MG63 (cell line): ENCODE measurements at regions not wholly inside any gene's neighbourhood (a gene's known extent, or its start where the extent isn't known, plus 50 kb on each side); places are given as distances from the start of the nearest gene placed in this dataset.

Source experiments
- DNase-seq: peaks from one replicate; pipeline ENCODE4 v3.0.0-alpha.2; 2020
- H3K27me3 ChIP-seq: fragments of 250-450 bp; sonication (Bioruptor Pico); 2 replicates; pipeline ENCODE4 v1.5.1; 2020; ENCODE audit warnings: mild to moderate bottlenecking, moderate library complexity
- H3K36me3 ChIP-seq: fragments of 250-450 bp; sonication (Bioruptor Pico); 2 replicates; pipeline ENCODE4 v1.5.1; 2020; ENCODE audit warnings: mild to moderate bottlenecking, moderate library complexity
- H3K4me3 ChIP-seq: fragments of 250-450 bp; sonication (Bioruptor Pico); 2 replicates; pipeline ENCODE4 v1.5.1; 2020; ENCODE audit warnings: mild to moderate bottlenecking, moderate library complexity
- H3K9me3 ChIP-seq: fragments of 250-450 bp; sonication (Bioruptor Pico); 2 replicates; pipeline ENCODE4 v1.5.1; 2020; ENCODE audit warnings: mild to moderate bottlenecking, moderate library complexity

DNA sequence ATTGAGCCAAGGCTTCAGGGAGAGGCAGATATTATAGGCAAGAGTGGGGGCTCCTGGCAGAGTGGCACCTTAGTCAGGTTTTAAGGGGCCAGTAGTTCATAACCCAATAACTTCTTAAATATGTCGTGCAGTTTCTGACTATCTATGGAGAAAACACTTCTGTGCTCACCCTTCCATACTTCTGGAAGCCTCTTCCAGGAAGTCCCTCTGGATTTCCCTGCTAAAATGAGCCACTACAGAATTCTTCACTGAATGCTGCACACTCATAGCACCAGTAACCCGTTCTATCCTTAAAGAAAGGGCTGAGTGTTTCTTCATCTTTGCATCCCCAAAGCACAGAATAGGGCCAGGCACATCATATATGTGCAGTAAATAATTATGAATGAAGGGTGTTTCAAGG lies 198.5 kb upstream of the SLC24A3 start:
- DNase-seq = no peak
- Histone ChIP-seq H3K9me3 (no peaks in the 10 kb centered on the region), H3K27me3 (no peaks in the 10 kb centered on the region), H3K36me3 (no peaks in the 10 kb centered on the region), H3K4me3 (no peak overlapping the region)

DNA sequence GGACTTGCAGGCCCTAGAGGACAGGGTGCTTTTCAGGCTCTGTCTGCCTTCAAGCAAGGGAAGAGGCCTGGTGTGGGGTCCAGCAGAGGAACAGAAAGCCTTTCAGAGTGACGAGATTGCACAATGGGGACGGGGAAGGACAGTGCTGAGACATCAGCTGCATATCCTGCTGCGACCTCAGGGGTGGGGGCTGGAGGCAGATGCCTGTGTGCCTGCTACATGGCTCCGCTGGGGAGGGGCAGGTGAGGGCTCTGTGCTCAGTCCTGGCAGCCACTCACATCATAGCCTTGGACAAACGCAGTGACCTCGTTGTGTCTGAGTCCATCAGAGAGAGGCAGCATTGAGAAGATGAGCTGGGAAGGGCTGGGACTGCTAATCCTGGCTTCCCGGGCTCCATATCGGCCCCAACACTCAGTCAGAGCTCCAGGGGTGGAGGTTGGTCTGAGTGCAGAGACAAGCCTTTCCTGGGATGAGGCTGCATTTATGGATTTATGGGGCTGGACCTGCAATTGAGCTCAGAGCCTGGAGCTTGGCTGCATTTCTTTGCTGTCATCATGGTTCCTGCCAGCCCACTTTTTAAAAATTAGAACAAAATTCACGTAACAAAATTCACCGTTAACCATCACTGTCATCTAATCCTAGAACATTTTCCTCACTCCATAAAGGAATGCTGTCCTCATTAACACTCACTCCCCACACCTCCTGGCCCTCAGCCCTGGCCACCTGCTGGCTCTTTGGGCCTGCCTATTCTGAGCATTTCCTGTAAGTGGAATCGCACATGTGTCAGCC lies 196.9 kb upstream of the SLC24A3 start:
- no peaks in the 10 kb centered on the region for H3K9me3 ChIP-seq
- no peak for DNase-seq
- no peak overlapping the region for H3K4me3 ChIP-seq
- no peaks in the 10 kb centered on the region for H3K36me3 ChIP-seq
- H3K27me3 ChIP-seq = no peaks in the 10 kb centered on the region

DNA sequence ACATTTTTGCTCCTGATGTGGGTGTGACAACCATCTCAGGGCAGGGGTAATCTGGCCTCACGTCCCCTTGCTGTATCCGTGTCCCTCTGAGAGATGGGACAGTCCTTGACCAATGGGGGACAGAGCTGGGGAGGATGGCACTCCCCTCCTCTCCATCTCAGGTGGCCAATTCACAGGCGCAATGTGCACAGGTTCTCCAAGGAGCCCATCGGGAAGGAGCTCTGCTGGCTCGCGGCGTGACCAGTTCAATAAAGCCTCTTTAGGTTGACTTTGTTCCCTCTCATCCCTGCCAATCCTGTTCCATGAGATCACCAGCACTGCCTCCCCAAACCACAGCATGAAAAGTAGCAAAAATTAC lies 196.3 kb upstream of the SLC24A3 start:
- Histone ChIP-seq H3K36me3 (no peaks in the 10 kb centered on the region), H3K4me3 (no peak overlapping the region), H3K27me3 (no peaks in the 10 kb centered on the region), H3K9me3 (no peaks in the 10 kb centered on the region)
- DNase-seq = no peak

DNA sequence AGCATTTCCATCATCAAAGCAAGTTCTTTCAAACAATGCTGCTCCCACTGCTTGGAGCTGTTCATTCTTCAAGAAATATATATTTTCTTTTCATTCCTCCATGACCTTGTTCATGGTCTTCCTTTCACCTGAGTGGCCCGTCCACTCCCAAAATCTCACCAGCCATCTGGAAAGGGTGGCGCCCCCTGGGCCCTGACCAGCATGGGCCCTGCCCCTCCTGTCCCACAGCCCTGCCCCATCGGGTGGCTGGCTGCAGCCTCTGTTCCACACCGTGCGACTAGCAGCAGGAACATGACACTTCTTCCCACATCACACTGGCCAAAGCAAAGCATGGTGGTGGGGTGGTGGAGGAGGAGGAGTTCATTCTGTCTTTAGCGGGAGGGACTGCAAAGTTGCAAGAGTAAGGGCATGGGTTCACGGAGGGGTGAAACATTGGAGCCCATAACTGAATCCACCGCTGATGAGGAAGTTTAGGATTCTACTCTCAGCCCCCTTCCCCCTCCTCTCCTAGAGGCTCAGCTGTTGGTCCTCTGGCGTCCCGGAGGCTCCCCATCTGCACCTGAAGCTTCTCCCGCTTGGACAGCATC lies 195.2 kb upstream of the SLC24A3 start:
- DNase-seq = no peak
- no peaks in the 10 kb centered on the region for H3K27me3 ChIP-seq
- no peaks in the 10 kb centered on the region for H3K36me3 ChIP-seq
- H3K9me3 ChIP-seq = no peaks in the 10 kb centered on the region
- no peak overlapping the region for H3K4me3 ChIP-seq

DNA sequence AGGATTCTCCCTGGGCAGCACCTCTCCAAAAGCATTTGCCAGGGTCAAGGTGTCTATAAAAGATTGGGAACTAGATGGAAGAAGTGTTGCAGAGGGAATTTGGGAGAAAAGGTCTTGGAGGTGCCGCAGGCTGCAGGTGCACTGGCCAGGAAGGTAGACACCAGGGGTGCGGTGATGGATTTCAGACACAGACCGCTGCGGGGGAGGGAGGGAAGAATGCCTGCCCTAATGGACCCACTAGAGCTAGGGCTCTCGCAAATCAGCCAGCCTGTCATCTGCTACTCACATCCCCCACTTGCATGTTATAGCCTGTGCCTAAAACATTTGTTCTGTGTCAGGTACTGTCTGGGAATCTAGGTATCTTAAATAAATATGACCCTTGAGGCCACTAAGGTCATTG lies 193.6 kb upstream of the SLC24A3 start:
- Histone ChIP-seq H3K36me3 (no peaks in the 10 kb centered on the region), H3K4me3 (no peak overlapping the region), H3K9me3 (no peaks in the 10 kb centered on the region), H3K27me3 (no peaks in the 10 kb centered on the region)
- no peak for DNase-seq

DNA sequence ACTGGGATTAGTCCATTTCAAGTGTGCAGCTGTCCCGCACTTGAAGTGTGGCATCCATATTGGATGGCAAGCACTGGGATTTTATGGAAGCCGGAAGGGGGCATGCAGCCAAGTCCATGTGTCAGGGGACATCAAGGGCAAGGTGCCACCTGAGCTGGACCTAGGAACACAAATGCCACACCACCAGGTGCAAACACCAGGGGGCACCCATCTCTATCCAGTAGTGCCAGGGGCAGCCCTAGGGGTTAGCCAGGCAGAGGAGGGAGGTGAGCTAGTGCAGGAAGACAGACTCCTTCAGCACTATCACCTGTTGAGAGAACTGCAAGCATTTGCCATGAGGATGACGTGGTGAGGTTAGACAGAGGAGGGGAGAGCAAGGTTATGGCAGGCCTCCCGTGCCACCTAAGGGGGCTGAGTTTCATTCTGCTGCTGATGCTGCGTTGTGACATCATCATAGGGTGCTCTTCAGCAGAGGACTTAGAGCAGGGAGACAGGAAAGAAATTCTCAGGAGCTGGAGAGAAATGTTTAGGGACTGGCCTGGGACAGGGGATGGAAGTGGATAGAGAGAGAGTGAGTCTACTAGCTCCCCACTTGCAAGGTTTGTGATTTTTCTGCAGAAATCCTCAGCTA lies 192.6 kb upstream of the SLC24A3 start:
- no peaks in the 10 kb centered on the region for H3K9me3 ChIP-seq
- H3K4me3 ChIP-seq = no peak overlapping the region
- no peaks in the 10 kb centered on the region for H3K27me3 ChIP-seq
- no peak for DNase-seq
- no peaks in the 10 kb centered on the region for H3K36me3 ChIP-seq

DNA sequence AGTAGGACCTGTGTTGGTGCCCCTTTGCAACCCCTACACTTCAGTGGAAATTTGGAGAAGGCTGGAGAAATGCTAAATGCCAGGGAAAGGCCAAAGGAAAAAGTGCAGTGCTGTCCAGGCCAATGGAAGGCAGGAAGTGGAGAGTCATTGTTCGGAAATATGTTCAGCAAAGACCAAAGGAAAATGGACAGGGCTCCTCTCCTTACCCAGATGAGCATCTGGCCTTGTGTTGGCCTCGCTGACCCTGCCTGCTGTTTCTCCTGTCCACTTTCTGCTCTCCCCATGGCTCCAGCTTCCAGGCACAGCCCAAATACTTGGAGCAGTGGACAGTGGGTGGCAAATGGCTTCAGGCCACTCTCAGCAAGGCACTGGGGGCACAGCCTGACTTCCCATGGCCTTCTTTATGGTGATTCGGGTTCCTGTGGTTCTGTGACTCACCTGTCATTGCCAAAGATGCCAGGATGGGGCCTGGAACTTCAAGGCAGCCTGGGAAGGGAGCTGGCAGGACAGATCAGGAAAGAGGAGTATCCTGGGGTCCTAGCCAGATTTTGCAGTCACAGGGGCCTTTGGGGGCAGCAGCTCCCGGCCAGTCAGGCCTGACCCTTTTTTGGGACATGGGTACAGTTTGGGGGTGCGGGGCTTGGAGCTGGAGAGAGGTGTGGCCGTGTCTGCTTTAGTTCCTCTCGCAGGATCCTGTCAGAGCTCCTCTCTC lies 190.9 kb upstream of the SLC24A3 start:
- Histone ChIP-seq H3K4me3 (no peak overlapping the region), H3K27me3 (no peaks in the 10 kb centered on the region), H3K9me3 (no peaks in the 10 kb centered on the region), H3K36me3 (no peaks in the 10 kb centered on the region)
- DNase-seq = no peak

DNA sequence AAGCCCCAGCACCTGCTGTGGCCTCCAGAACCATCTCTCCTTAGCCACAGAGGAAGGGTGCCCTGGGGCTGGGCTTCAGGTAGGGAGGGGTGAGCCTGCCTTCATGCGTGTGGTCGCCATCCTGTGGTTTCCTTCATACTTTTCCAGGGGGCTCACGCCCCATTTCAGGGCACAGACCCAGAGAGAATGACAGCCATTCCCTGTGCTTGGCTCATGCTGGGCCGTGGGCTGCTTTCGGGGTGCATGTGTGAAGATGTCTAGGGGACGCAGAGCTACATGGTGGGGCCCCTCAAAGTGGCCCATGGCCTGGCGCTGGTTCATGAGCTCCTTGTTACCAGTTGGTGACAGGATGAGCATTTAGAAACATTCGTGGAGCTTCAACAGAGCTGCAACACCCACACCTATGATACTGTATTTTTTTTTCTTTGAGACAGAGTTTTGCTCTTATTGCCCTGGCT lies 190.3 kb upstream of the SLC24A3 start:
- no peaks in the 10 kb centered on the region for H3K36me3 ChIP-seq
- no peak overlapping the region for H3K4me3 ChIP-seq
- no peaks in the 10 kb centered on the region for H3K27me3 ChIP-seq
- no peaks in the 10 kb centered on the region for H3K9me3 ChIP-seq
- DNase-seq = no peak

DNA sequence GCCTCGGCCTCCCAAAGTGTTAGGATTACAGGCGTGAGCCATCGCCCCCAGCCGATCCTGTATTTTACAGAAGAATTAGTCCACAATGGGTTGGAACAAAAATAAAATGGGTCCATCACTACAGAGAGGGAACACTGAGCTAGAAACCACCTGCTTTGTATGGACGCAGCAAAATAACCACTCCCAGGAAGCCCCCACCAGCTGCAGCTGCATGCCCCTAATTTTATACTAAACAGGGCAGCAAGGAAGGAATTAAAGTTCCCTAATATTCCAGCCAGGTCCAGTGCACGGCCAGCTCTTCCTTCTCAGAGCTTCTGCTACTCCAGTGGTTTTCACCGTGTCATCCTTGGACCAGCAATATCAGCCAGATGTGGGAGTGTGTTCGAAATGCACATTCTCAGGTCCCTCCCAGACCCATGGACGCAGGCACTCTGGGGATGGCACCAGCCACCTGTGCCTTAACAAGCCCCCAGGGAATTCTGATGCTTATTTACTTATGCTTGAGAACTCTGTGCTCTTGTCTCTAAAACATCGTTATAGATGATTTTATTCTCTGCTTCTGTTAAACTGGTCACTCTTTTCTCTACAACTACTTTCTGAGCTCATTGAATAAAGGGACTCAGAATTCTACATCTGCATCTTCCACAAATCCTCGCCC lies 189.5 kb upstream of the SLC24A3 start:
- H3K4me3 ChIP-seq = no peak overlapping the region
- no peaks in the 10 kb centered on the region for H3K9me3 ChIP-seq
- no peaks in the 10 kb centered on the region for H3K36me3 ChIP-seq
- DNase-seq = no peak
- H3K27me3 ChIP-seq = no peaks in the 10 kb centered on the region

DNA sequence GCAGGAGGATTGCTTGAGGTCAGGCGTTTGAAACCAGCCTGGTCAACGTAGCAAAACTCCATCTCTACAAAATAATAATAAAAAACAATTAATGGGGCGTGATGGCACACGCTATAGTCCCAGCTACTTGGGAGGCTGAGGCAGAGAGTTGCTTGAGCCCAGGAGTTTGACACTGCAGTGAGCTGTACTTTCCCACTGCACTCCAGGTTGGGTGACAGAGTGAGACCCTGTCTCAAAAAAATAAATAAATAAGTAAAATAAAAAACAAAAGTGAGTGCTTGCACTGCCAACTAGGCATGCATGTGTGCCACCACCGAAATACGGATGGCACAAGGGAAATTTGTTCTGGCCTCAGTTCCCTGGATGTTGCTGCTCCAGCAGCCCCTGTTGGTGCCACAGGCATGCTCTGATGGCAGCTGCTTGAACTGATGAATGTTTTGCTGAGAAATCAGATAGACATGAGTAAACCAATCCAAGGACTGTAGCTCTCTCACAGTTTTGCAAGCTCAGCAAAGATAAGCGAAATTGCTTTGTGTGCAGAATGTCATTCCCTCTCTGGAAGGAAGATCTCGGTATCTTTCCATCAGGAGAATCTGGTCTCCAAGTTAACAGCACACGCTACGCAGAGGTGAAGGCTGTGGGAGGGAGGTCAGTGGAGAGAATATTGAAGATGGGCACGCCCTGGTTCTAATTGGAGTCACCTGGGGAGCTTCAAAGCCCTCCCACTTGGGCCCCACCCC lies 188.0 kb upstream of the SLC24A3 start:
- H3K4me3 ChIP-seq = no peak overlapping the region
- H3K27me3 ChIP-seq = no peaks in the 10 kb centered on the region
- H3K36me3 ChIP-seq = no peaks in the 10 kb centered on the region
- H3K9me3 ChIP-seq = no peaks in the 10 kb centered on the region
- no peak for DNase-seq

DNA sequence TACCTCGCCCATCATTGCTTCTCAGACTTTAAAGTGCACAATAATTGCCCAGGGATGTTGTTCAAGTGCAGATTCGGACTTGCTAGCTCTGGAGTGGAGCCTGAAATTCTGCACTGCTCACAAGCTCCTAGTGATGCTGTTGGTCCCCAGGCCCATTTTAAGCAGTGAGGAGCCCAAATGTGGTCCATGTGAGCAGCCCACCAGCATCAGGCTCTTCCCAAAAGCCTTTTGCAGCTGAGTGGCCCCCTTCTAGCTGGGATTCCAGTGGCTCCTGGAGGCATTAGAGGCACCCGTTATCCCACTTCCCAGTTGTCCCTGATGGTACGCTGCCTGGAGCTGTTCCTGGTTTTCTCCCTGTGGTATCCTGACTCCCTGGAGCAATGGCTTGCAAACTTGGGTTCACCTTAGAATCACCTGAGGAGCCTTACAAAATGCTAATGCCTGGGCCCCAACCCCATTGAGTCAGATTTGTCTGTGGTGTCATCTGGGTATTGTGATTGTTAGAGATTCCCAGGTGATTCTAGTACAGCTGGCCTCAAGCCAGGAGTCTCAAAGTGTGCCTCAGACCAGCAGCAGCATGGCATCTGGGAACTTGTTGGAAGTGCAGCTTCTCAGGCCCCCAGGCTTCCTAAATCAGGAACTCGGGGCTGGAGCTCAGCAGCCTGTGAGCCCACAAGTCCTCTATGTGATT lies 186.9 kb upstream of the SLC24A3 start:
- no peaks in the 10 kb centered on the region for H3K36me3 ChIP-seq
- no peak overlapping the region for H3K4me3 ChIP-seq
- H3K9me3 ChIP-seq = no peaks in the 10 kb centered on the region
- no peak for DNase-seq
- H3K27me3 ChIP-seq = no peaks in the 10 kb centered on the region

DNA sequence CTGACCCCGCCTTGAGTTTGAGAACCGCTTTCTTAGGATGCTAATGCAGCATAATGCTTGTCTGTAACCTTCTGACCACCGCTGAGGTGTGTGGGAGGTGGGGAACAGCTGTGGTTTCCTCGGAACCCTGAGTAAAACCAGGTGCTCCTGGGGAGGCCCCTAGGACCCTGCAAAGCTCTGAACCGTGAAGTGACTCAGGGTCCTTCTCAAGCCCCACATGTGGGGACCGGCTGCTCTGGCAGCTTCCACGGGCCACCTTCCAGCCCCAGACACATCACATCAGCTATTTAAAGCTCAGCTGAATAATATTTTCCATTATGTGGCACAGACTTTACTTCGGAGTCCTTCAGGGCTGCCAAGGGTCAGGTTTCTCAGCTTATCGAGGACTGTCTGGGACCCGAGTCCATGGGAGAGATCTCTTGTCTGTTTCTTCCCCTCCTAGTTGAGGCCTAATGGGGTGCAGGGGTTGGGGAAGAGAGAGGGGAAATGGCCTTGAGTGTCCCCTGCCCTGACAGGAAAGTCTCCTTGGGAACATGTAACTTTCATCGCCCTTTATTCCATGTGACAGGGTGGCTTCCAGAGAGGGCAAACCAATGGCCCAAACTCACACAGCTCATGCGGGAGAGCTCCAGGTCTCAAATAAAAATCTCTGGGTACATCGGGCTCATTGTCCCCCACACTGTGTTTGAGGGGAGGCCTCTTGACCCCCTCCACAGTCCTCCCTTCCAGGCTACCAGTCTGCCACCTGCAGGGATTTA lies 186.1 kb upstream of the SLC24A3 start:
- no peak for DNase-seq
- Histone ChIP-seq H3K27me3 (no peaks in the 10 kb centered on the region), H3K36me3 (no peaks in the 10 kb centered on the region), H3K9me3 (no peaks in the 10 kb centered on the region), H3K4me3 (no peak overlapping the region)

DNA sequence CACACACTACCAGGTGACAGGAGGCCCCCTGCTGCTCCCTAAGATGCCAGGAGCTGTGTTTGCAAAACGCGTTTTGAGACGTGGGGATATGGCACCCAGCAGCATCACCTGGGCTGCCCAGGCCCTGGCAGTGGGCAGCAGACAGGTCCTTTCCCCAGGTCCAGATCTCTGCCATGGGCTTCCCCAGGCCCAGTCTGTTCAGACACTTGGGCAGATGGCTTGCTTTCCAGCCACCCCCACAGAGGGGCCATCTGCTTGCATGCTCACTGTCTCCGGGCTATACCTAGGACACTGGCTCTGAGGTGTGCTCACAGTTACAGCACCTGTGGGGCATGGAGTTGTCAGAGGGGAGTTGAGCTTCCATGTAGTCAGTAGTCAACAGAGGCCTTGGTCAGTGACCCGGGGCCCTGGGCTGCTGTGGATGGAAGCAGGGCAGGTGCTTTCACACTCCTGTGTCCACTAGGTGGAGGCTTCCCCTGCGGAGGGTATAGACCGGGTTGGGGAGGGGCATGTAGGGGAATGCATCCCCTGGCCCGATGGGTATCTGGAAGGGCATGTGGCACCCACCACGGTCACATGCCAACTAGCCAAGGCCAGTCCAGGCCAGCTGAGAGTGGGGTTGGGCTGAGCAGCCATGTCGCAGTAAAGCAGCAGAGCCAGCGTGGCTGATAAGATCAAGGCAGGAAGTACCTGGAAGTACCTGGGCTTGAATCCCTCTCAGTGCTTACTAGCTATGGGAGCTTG lies 185.4 kb upstream of the SLC24A3 start:
- Histone ChIP-seq H3K9me3 (no peaks in the 10 kb centered on the region), H3K27me3 (no peaks in the 10 kb centered on the region), H3K36me3 (no peaks in the 10 kb centered on the region), H3K4me3 (no peak overlapping the region)
- no peak for DNase-seq

DNA sequence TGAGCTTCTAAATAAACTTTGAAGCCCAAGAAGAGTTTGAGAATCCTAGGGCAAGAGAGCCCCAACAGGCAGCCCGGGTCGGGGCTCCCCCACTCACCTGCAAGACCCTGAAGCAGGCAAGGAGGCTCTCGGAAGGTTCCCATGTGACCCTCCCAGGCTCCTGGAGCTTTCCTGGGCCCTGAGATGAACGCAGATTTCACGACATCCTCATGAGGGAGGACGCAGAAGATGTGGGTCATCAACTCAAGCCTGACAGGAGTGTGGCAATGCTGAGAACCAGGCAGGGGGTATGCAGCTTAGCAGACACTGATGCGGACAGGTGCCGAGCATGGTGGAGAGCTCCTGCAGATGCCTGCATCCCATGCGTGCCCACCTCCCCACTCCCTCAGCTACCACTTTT lies 184.5 kb upstream of the SLC24A3 start:
- Histone ChIP-seq H3K36me3 (no peaks in the 10 kb centered on the region), H3K27me3 (no peaks in the 10 kb centered on the region), H3K9me3 (no peaks in the 10 kb centered on the region), H3K4me3 (no peak overlapping the region)
- no peak for DNase-seq

DNA sequence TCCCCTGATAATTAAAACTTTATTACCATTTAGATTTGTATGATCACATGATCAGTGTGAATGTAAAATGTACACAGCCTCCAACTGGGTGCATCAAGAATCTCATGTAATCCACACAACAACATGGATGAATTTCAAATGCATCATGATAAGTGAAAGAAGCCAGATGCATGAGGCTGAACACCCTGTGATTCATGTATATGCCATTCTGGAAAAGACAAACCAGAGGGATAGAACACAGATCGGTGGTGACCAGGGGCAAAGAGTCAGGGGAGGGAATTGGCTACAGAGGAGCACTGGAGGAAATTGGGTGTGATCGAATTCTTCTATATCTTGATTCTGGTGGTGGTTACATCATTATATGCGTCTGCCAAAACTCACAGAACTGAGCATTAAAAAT lies 170.7 kb upstream of the SLC24A3 start:
- Histone ChIP-seq H3K4me3 (no peak overlapping the region), H3K27me3 (no peaks in the 10 kb centered on the region)
- no peak for DNase-seq

More for the DNA sequence above, 170.7 kb upstream of the SLC24A3 start:
- Histone ChIP-seq H3K9me3 (no peaks in the 10 kb centered on the region), H3K36me3 (no peaks in the 10 kb centered on the region)
